Neural cell (in vitro differentiated cells): ENCODE measurements at regions not wholly inside any gene's neighbourhood (a gene's known extent, or its start where the extent isn't known, plus 50 kb on each side); places are given as distances from the start of the nearest gene placed in this dataset.

Experiments
- H2AFZ ChIP-seq: fragments of 200-600, 300-800 bp; sonication (generic), shearing (Covaris generic); 2 replicates; pipeline ENCODE4 v1.6.0; 2014; ENCODE audit warnings: low read depth, mild to moderate bottlenecking, antibody characterized with exemption, low read length, moderate library complexity
- H3F3A ChIP-seq: fragments of 200-600 bp; shearing (Covaris generic); 2 replicates; pipeline ENCODE4 v1.6.1; 2016; ENCODE audit warnings: mild to moderate bottlenecking, moderate library complexity, mixed read lengths, antibody characterized with exemption, low read length; ENCODE audit not compliant: insufficient read depth, poor library complexity, severe bottlenecking
- H3K27ac ChIP-seq: fragments of 200-600, 300-800 bp; sonication (generic), shearing (Covaris generic); 2 replicates; pipeline ENCODE4 v1.5.1; 2014; ENCODE audit warnings: mild to moderate bottlenecking, low read length, moderate library complexity
- H3K27me3 ChIP-seq: fragments of 300-800, 200-600 bp; sonication (generic), shearing (Covaris generic); 2 replicates; pipeline ENCODE4 v1.6.0; 2014; ENCODE audit warnings: mild to moderate bottlenecking, low read depth, low read length, moderate library complexity; ENCODE audit not compliant: insufficient read depth
- H3K36me3 ChIP-seq: fragments of 300-800, 200-600 bp; sonication (generic), shearing (Covaris generic); 2 replicates; pipeline ENCODE4 v1.5.1; 2014; ENCODE audit warnings: mild to moderate bottlenecking, antibody characterized with exemption, low read length, moderate library complexity; ENCODE audit not compliant: insufficient read depth
- H3K4me2 ChIP-seq: fragments of 300-800, 200-600 bp; sonication (generic), shearing (Covaris generic); 2 replicates; pipeline ENCODE4 v1.6.0; 2014; ENCODE audit warnings: mild to moderate bottlenecking, low read length
- H3K4me3 ChIP-seq: fragments of 300-800, 200-600 bp; sonication (generic), shearing (Covaris generic); 2 replicates; pipeline ENCODE4 v1.5.1; 2014; ENCODE audit warnings: mild to moderate bottlenecking, low read length, moderate library complexity
- H3K79me2 ChIP-seq: fragments of 200-600 bp; shearing (Covaris generic); replicated peaks from 2 replicates; pipeline ENCODE4 v1.6.0; 2014; ENCODE audit warnings: mild to moderate bottlenecking, low read length, moderate library complexity; ENCODE audit not compliant: insufficient read depth
- H3K9ac ChIP-seq: fragments of 300-800, 200-600 bp; sonication (generic), shearing (Covaris generic); 2 replicates; pipeline ENCODE4 v1.6.1; 2016; ENCODE audit warnings: mild to moderate bottlenecking, low read length, mixed read lengths
- H3K9me2 ChIP-seq: fragments of 200-600 bp; shearing (Covaris generic); 2 replicates; pipeline ENCODE4 v1.6.1; 2016; ENCODE audit warnings: mild to moderate bottlenecking, low read length, mixed read lengths; ENCODE audit not compliant: insufficient read depth
- H3K9me3 ChIP-seq: fragments of 200-600, 300-800 bp; sonication (generic), shearing (Covaris generic); 2 replicates; pipeline ENCODE4 v1.6.1; 2016; ENCODE audit warnings: mild to moderate bottlenecking, mixed run types, low read length, moderate library complexity, mixed read lengths
- H4K20me1 ChIP-seq: fragments of 200-600 bp; shearing (Covaris generic); 2 replicates; pipeline ENCODE4 v1.6.1; 2016; ENCODE audit warnings: mild to moderate bottlenecking, mixed run types; ENCODE audit not compliant: insufficient read depth
- EP300 ChIP-seq: fragments of 450-650 bp; conservative IDR thresholded peaks from 2 replicates; pipeline ENCODE4 v1.6.1; 2014; ENCODE audit warnings: antibody characterized with exemption, mild to moderate bottlenecking, moderate library complexity; ENCODE audit not compliant: poor library complexity, severe bottlenecking
- EZH2 ChIP-seq: fragments of 200-600, 300-800 bp; shearing (Covaris generic), sonication (generic); IDR thresholded peaks from 2 replicates; pipeline ENCODE4 v1.6.1; 2014; ENCODE audit warnings: antibody characterized with exemption, low read length, borderline replicate concordance, mild to moderate bottlenecking; ENCODE audit not compliant: insufficient read depth, poor library complexity, severe bottlenecking
- MXI1 ChIP-seq: fragments of 450-650 bp; conservative IDR thresholded peaks from 2 replicates; pipeline ENCODE4 v1.6.1; 2014; ENCODE audit warnings: antibody characterized with exemption, mild to moderate bottlenecking; ENCODE audit not compliant: poor library complexity, severe bottlenecking
- POLR2AphosphoS5 ChIP-seq: IDR thresholded peaks from 2 replicates; pipeline ENCODE4 v1.6.1; 2012
- RAD21 ChIP-seq: fragments of 450-650 bp; conservative IDR thresholded peaks from 2 replicates; pipeline ENCODE4 v1.6.1; 2014; ENCODE audit warnings: antibody characterized with exemption, mild to moderate bottlenecking, moderate library complexity
- SMC3 ChIP-seq: fragments of 450-650 bp; conservative IDR thresholded peaks from 2 replicates; pipeline ENCODE4 v1.6.1; 2014; ENCODE audit warnings: antibody characterized with exemption, mild to moderate bottlenecking, moderate library complexity; ENCODE audit not compliant: poor library complexity
- TAF1 ChIP-seq: IDR thresholded peaks from 2 replicates; pipeline ENCODE4 v1.6.1; 2012; ENCODE audit warnings: low read depth
- TF ChIP-seq, protein P1 (sequence below): IDR thresholded peaks from 2 replicates; pipeline ENCODE4 v1.6.1; 2012; ENCODE audit warnings: borderline replicate concordance
- TF ChIP-seq, protein P2 (sequence below): fragments of 450-650 bp; IDR thresholded peaks from 2 replicates; pipeline ENCODE4 v1.5.1; 2014; ENCODE audit warnings: antibody characterized with exemption, mild to moderate bottlenecking, moderate library complexity; ENCODE audit not compliant: poor library complexity, severe bottlenecking

DNA sequence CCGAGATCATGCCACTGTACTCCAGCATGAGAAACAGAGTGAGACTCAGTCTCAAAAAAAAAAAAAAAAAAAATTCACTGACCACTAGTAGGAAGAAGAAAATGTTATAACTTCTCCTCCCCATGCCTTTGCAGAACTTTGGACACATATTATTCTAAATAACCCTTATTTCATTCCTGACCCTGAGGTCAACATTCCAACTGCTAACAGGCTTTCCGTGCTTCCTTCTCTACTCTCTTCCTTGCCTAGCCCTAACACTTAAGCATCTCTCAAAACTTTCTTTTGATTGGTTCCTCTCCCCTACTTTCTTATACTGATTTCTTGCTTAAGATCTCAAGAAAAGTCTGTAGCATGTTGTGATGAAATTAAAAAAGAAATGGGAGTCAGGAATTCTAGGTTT, 146.8 kb downstream of the MEX3B start:
- H3K4me3 ChIP-seq, result no peak overlapping the region
- no peaks in the 10 kb centered on the region for H3F3A ChIP-seq
- H3K9ac ChIP-seq, result no peak overlapping the region
- H3K36me3 ChIP-seq, result no peaks in the 10 kb centered on the region
- no peaks in the 10 kb centered on the region for H3K9me2 ChIP-seq
- no peak overlapping the region for H3K4me2 ChIP-seq
- no peaks in the 10 kb centered on the region for H3K79me2 ChIP-seq
- no peak overlapping the region for H3K27ac ChIP-seq
- H3K9me3 ChIP-seq, result no peaks in the 10 kb centered on the region
- TF ChIP-seq, protein P1, sequence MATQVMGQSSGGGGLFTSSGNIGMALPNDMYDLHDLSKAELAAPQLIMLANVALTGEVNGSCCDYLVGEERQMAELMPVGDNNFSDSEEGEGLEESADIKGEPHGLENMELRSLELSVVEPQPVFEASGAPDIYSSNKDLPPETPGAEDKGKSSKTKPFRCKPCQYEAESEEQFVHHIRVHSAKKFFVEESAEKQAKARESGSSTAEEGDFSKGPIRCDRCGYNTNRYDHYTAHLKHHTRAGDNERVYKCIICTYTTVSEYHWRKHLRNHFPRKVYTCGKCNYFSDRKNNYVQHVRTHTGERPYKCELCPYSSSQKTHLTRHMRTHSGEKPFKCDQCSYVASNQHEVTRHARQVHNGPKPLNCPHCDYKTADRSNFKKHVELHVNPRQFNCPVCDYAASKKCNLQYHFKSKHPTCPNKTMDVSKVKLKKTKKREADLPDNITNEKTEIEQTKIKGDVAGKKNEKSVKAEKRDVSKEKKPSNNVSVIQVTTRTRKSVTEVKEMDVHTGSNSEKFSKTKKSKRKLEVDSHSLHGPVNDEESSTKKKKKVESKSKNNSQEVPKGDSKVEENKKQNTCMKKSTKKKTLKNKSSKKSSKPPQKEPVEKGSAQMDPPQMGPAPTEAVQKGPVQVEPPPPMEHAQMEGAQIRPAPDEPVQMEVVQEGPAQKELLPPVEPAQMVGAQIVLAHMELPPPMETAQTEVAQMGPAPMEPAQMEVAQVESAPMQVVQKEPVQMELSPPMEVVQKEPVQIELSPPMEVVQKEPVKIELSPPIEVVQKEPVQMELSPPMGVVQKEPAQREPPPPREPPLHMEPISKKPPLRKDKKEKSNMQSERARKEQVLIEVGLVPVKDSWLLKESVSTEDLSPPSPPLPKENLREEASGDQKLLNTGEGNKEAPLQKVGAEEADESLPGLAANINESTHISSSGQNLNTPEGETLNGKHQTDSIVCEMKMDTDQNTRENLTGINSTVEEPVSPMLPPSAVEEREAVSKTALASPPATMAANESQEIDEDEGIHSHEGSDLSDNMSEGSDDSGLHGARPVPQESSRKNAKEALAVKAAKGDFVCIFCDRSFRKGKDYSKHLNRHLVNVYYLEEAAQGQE, result no peak
- TF ChIP-seq EZH2, result no peak
- no peak for TF ChIP-seq POLR2AphosphoS5
- no peak for TF ChIP-seq MXI1
- no peak for TF ChIP-seq EP300
- TF ChIP-seq SMC3, result no peak
- no peak for TF ChIP-seq RAD21
- TF ChIP-seq, protein P2, sequence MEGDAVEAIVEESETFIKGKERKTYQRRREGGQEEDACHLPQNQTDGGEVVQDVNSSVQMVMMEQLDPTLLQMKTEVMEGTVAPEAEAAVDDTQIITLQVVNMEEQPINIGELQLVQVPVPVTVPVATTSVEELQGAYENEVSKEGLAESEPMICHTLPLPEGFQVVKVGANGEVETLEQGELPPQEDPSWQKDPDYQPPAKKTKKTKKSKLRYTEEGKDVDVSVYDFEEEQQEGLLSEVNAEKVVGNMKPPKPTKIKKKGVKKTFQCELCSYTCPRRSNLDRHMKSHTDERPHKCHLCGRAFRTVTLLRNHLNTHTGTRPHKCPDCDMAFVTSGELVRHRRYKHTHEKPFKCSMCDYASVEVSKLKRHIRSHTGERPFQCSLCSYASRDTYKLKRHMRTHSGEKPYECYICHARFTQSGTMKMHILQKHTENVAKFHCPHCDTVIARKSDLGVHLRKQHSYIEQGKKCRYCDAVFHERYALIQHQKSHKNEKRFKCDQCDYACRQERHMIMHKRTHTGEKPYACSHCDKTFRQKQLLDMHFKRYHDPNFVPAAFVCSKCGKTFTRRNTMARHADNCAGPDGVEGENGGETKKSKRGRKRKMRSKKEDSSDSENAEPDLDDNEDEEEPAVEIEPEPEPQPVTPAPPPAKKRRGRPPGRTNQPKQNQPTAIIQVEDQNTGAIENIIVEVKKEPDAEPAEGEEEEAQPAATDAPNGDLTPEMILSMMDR, result no peak
- TF ChIP-seq TAF1, result no peak
- no peak overlapping the region for H2AFZ ChIP-seq
- no peaks in the 10 kb centered on the region for H4K20me1 ChIP-seq
- no peaks in the 10 kb centered on the region for H3K27me3 ChIP-seq

GRCh38 chr15:81897057-81897677, 148.7 kb downstream of the MEX3B start:
- H3K27ac ChIP-seq, result no peak overlapping the region
- no peaks in the 10 kb centered on the region for H3K27me3 ChIP-seq
- H3K9me2 ChIP-seq, result no peaks in the 10 kb centered on the region
- no peaks in the 10 kb centered on the region for H3K36me3 ChIP-seq
- H3K9me3 ChIP-seq, result no peaks in the 10 kb centered on the region
- no peak overlapping the region for H3K9ac ChIP-seq
- TF ChIP-seq POLR2AphosphoS5, result no peak
- no peak for TF ChIP-seq RAD21
- no peak for TF ChIP-seq EZH2
- TF ChIP-seq SMC3, result no peak
- TF ChIP-seq EP300, result no peak
- TF ChIP-seq, protein P2, result no peak
- TF ChIP-seq, protein P1, result no peak
- TF ChIP-seq MXI1, result no peak
- TF ChIP-seq TAF1, result no peak
- H2AFZ ChIP-seq, result no peak overlapping the region
- no peak overlapping the region for H3K4me3 ChIP-seq
- H4K20me1 ChIP-seq, result no peaks in the 10 kb centered on the region
- H3K4me2 ChIP-seq, result no peak overlapping the region
- H3K79me2 ChIP-seq, result no peaks in the 10 kb centered on the region
- no peaks in the 10 kb centered on the region for H3F3A ChIP-seq
